ENCODE measurements at regions not wholly inside any gene's neighbourhood (a gene's known extent, or its start where the extent isn't known, plus 50 kb on each side); places are given as distances from the start of the nearest gene placed in this dataset.

DNA sequence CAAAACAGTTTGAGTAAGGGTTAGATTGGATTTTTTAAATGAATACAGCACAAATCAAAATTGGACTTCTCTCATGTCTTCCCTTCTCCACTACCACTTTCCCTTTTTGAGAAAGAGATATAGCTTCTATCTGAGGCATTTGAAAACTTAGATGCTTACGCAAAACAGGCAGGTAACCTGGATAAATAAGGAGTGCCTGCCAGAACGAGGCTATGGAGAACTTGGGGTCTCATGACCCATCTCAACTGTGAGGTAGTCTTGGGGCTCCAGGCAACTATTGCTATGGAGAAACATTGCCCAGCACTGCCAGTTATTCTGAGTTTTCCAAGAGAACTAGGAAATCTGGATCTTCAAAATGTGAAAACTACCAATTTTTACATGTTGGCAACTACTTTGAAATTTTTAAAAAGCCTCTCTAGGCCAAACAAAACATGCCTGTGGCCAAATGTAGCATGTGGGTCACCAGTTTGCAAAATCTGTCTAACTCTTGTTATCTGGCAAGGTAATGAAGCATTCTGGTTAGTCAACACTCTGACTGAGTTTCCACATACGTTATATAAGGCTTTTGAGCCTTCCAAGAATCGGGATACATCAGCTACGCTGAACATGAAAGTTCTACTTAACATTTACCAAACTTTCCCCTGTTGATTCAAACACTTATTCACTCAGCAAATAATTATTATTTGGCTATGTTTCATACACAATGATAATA is 752.7 kb downstream of the KCNA4 start:
- TF ChIP-seq, protein P1, sequence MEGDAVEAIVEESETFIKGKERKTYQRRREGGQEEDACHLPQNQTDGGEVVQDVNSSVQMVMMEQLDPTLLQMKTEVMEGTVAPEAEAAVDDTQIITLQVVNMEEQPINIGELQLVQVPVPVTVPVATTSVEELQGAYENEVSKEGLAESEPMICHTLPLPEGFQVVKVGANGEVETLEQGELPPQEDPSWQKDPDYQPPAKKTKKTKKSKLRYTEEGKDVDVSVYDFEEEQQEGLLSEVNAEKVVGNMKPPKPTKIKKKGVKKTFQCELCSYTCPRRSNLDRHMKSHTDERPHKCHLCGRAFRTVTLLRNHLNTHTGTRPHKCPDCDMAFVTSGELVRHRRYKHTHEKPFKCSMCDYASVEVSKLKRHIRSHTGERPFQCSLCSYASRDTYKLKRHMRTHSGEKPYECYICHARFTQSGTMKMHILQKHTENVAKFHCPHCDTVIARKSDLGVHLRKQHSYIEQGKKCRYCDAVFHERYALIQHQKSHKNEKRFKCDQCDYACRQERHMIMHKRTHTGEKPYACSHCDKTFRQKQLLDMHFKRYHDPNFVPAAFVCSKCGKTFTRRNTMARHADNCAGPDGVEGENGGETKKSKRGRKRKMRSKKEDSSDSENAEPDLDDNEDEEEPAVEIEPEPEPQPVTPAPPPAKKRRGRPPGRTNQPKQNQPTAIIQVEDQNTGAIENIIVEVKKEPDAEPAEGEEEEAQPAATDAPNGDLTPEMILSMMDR (IDR thresholded peaks at IDR 0.05; ENCODE audit: borderline replicate concordance, extremely low read depth, low read length, poor library complexity, severe bottlenecking), result no peak
- no peak for TF ChIP-seq EZH2 (IDR thresholded peaks at IDR 0.05; ENCODE audit: borderline replicate concordance, low read depth, low read length, severe bottlenecking)

All from DND-41 (cell line).